Natural killer cell (primary cell): ENCODE measurements at regions not wholly inside any gene's neighbourhood (a gene's known extent, or its start where the extent isn't known, plus 50 kb on each side); places are given as distances from the start of the nearest gene placed in this dataset.

Experiments used
- ATAC-seq, 3 donors: fragments of 150-1000 bp in 2 of 3; fragments of 200-7000 bp in 1 of 3; cut with Tn5 transposase; 1 replicate in 1 of 3; 2 replicates in 2 of 3; pipeline ENCODE4 v1.10.0; 2021; ENCODE audit warnings: mild to moderate bottlenecking in 2 of 3, moderate library complexity in 2 of 3
- DNase-seq, 2 donors: peaks; one replicate each; pipeline versions ENCODE4 v3.0.0 to v3.0.0-alpha.2; 2013 to 2021; ENCODE audit warnings: mixed read lengths in 1 of 2
- H3K27ac ChIP-seq: one replicate; pipeline ENCODE4 v1.5.1; 2013; ENCODE audit warnings: mild to moderate bottlenecking, low read length
- H3K27me3 ChIP-seq: one replicate; pipeline ENCODE4 v1.6.1; 2013; ENCODE audit warnings: low read length; ENCODE audit not compliant: control insufficient read depth, insufficient read depth
- H3K36me3 ChIP-seq: one replicate; pipeline ENCODE4 v1.6.1; 2013; ENCODE audit warnings: low read length; ENCODE audit not compliant: control insufficient read depth, insufficient read depth
- H3K4me1 ChIP-seq: one replicate; pipeline ENCODE4 v1.6.1; 2013; ENCODE audit warnings: low read length; ENCODE audit not compliant: control insufficient read depth, insufficient read depth
- H3K4me3 ChIP-seq: one replicate; pipeline ENCODE4 v1.5.1; 2013; ENCODE audit warnings: low read length
- H3K9me3 ChIP-seq: one replicate; pipeline ENCODE4 v1.6.1; 2013; ENCODE audit warnings: low read length; ENCODE audit not compliant: control insufficient read depth, insufficient read depth
- H3K27ac Mint-ChIP-seq, 2 donors: one replicate each; pipeline ENCODE4 v1.8.0; 2022; ENCODE audit warnings: mild to moderate bottlenecking in 2 of 2, mixed read lengths in 2 of 2, moderate library complexity in 1 of 2
- H3K27me3 Mint-ChIP-seq, 2 donors: one replicate each; pipeline ENCODE4 v1.8.0; 2022; ENCODE audit warnings: low read depth in 2 of 2, mixed read lengths in 2 of 2
- H3K36me3 Mint-ChIP-seq: one replicate; pipeline ENCODE4 v1.8.0; 2022; ENCODE audit warnings: mixed read lengths
- H3K4me1 Mint-ChIP-seq, 2 donors: one replicate each; pipeline ENCODE4 v1.8.0; 2022; ENCODE audit warnings: mixed read lengths in 2 of 2
- H3K4me3 Mint-ChIP-seq: one replicate; pipeline ENCODE4 v1.8.0; 2022; ENCODE audit warnings: mild to moderate bottlenecking, moderate library complexity, mixed read lengths
- H3K9me3 Mint-ChIP-seq, 2 donors: one replicate each; pipeline ENCODE4 v1.8.0; 2022; ENCODE audit warnings: mixed read lengths in 2 of 2
- WGBS: methylation state at CpG from one replicate; pipeline ENCODE4 v1.1.7; 2013; ENCODE audit warnings: missing lambda C conversion rate; ENCODE audit not compliant: insufficient coverage; 5-methylcytosine and 5-hydroxymethylcytosine counted together
- intact Hi-C: fragments of 100-400 bp; cut with micrococcal nuclease; formaldehyde crosslinking; loops from one replicate; pipeline ENCODE4 v1.14.2; 2022
- TF ChIP-seq, protein P1 (sequence below): fragments of 200-600 bp; IDR thresholded peaks from one replicate; pipeline ENCODE4 v1.8.0; 2022; ENCODE audit warnings: antibody characterized with exemption

DNA sequence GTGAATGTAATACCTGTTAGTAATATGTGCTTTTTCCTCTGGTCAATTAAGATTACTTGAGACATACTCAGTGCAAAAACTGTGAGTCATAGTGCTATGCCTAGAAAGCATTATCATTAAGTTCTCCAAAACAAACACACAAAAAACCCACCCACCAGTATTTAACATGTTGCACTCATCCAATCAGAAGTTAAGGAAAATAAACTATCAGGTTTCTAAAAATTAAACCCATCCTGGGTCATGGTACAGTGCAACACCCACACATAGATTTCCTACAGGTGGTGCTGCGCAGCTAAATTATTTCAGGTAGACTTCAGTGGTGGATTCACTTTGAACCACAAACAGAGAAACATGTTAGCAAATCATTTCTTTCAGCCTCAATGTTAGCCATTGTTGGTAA, 264.4 kb upstream of the VEPH1 start:
- ATAC-seq (no peak), DNase-seq (no peak)
- TF ChIP-seq, protein P1, sequence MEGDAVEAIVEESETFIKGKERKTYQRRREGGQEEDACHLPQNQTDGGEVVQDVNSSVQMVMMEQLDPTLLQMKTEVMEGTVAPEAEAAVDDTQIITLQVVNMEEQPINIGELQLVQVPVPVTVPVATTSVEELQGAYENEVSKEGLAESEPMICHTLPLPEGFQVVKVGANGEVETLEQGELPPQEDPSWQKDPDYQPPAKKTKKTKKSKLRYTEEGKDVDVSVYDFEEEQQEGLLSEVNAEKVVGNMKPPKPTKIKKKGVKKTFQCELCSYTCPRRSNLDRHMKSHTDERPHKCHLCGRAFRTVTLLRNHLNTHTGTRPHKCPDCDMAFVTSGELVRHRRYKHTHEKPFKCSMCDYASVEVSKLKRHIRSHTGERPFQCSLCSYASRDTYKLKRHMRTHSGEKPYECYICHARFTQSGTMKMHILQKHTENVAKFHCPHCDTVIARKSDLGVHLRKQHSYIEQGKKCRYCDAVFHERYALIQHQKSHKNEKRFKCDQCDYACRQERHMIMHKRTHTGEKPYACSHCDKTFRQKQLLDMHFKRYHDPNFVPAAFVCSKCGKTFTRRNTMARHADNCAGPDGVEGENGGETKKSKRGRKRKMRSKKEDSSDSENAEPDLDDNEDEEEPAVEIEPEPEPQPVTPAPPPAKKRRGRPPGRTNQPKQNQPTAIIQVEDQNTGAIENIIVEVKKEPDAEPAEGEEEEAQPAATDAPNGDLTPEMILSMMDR = no peak
- Histone ChIP-seq H3K27me3 (no peaks in the 10 kb centered on the region), H3K4me1 (no peaks in the 10 kb centered on the region), H3K9me3 (no peaks in the 10 kb centered on the region), H3K36me3 (no peaks in the 10 kb centered on the region), H3K27ac (no peak overlapping the region), H3K4me3 (no peak overlapping the region)
- Mint-ChIP-seq H3K36me3 (no peaks in the 10 kb centered on the region), H3K9me3 (peaks cover 6 to 9% of the 10 kb centered on the region in 2 donors), H3K27me3 (no peaks in the 10 kb centered on the region), H3K27ac (no peak overlapping the region), H3K4me1 (no peaks in the 10 kb centered on the region), H3K4me3 (no peak overlapping the region)
- intact Hi-C loops = no loop called here
- 93% methylated on average over 1 of the region's 1 CpG for WGBS

DNA sequence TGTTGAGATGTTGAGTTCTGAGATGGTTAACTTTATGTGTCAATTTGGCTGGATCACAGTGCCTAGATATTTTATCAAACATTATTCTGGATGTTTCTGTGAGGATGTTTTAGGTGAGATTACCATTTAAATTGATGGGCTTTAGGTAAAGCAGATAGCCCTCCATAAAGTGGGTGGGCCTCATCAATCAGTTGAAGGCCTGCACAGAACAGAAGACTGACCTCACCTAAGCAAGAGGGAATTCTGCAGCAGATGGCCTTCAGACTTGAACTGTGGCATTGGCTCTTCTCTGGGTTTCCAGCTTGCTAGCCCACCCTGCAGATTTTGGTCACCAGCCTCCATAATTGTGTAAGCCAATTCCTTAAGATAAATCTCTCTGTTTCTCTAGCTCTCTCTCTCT, 260.4 kb upstream of the VEPH1 start:
- TF ChIP-seq, protein P1 = no peak
- Mint-ChIP-seq H3K4me3 (no peak overlapping the region), H3K27ac (no peak overlapping the region), H3K27me3 (no peaks in the 10 kb centered on the region), H3K36me3 (no peaks in the 10 kb centered on the region), H3K4me1 (no peaks in the 10 kb centered on the region), H3K9me3 (peaks cover 8 to 13% of the 10 kb centered on the region in 2 donors)
- ATAC-seq (no peak), DNase-seq (no peak)
- H3K9me3 ChIP-seq = no peaks in the 10 kb centered on the region
- no peaks in the 10 kb centered on the region for H3K4me1 ChIP-seq
- H3K4me3 ChIP-seq = no peak overlapping the region
- intact Hi-C loops = no loop called here
- H3K27ac ChIP-seq = no peak overlapping the region
- H3K36me3 ChIP-seq = no peaks in the 10 kb centered on the region
- no peaks in the 10 kb centered on the region for H3K27me3 ChIP-seq

DNA sequence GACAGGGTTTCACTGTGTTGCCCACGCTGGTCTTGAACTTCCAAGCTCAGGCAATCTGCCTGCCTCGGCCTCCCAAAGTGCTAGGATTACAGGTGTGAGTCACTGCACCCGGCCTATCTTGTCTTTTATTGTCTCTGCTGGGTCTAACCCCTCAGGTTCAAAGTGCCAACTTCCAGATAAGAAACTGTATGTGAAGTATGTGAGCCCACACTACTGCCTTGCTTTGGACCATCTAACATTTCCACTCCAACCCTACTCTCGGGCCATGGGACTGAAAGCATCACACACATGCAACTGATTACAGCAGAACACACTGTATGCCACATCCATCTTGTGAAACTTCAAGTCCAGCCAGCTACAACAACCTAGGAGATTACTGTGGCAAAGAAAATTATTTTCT, 256.1 kb upstream of the VEPH1 start:
- Mint-ChIP-seq H3K36me3 (no peaks in the 10 kb centered on the region), H3K27ac (no peak overlapping the region), H3K27me3 (no peaks in the 10 kb centered on the region), H3K4me1 (no peaks in the 10 kb centered on the region), H3K9me3 (peaks cover 5 to 9% of the 10 kb centered on the region in 2 donors), H3K4me3 (no peak overlapping the region)
- Histone ChIP-seq H3K27ac (no peak overlapping the region), H3K9me3 (no peaks in the 10 kb centered on the region), H3K27me3 (no peaks in the 10 kb centered on the region), H3K4me1 (no peaks in the 10 kb centered on the region), H3K4me3 (no peak overlapping the region), H3K36me3 (no peaks in the 10 kb centered on the region)
- no peak for ATAC-seq
- no peak for DNase-seq
- intact Hi-C loops = no loop called here
- TF ChIP-seq, protein P1 = no peak
- 83% methylated on average over 4 of the region's 4 CpGs for WGBS

DNA sequence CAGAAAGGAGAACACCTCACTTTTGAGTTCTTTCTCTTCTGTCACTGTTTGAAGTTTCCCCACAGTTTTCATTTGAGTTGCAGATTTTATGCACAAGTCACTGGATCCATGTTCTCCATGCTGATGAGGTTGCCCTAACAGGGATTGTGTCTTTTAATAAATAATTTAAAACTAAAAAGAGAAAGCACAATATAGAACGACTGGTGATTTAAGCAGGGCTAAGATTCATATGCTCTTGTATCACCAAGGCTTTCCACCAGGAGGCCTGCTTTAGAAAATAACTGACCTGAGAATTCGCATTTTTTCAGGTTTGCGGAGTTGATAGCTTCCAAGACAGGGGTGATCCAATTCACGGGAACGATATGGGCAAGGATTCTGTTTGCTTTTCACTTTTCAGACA, 252.0 kb upstream of the VEPH1 start:
- Histone ChIP-seq H3K27me3 (no peaks in the 10 kb centered on the region), H3K4me3 (no peak overlapping the region), H3K36me3 (no peaks in the 10 kb centered on the region), H3K9me3 (no peaks in the 10 kb centered on the region), H3K27ac (no peak overlapping the region), H3K4me1 (no peaks in the 10 kb centered on the region)
- Mint-ChIP-seq H3K27ac (no peak overlapping the region), H3K27me3 (no peaks in the 10 kb centered on the region), H3K4me1 (no peaks in the 10 kb centered on the region), H3K36me3 (no peaks in the 10 kb centered on the region), H3K4me3 (no peak overlapping the region), H3K9me3 (peaks cover 0 to 3% of the 10 kb centered on the region in 2 donors)
- intact Hi-C loops = no loop called here
- TF ChIP-seq, protein P1 = no peak
- ATAC-seq = no peak
- WGBS = 82% methylated on average over 4 of the region's 5 CpGs
- no peak for DNase-seq
